ENCODE measurements at regions not wholly inside any gene's neighbourhood (a gene's known extent, or its start where the extent isn't known, plus 50 kb on each side); places are given as distances from the start of the nearest gene placed in this dataset.

GRCh38 chr3:168747697-168748096 is 652.0 kb upstream of the GOLIM4 start:
- no peak overlapping the region for H3K4me3 ChIP-seq (ENCODE audit: low read depth, low read length)

GRCh38 chr3:168738527-168739325 is 643.0 kb upstream of the GOLIM4 start:
- TF ChIP-seq CTCF (IDR thresholded peaks at IDR 0.05; ENCODE audit: insufficient read depth, low read depth, low read length): no peak
- no peak for DNase-seq (ENCODE audit: low read depth)
- H3K4me3 ChIP-seq (ENCODE audit: low read depth, low read length): no peak overlapping the region

More at GRCh38 chr3:168747697-168748096, 652.0 kb upstream of the GOLIM4 start:
- DNase-seq (ENCODE audit: low read depth): no peak
- no peak for TF ChIP-seq CTCF (IDR thresholded peaks at IDR 0.05; ENCODE audit: insufficient read depth, low read depth, low read length)

- TF ChIP-seq CTCF (IDR thresholded peaks at IDR 0.05; ENCODE audit: insufficient read depth, low read depth, low read length): no peak
- no peak overlapping the region for H3K4me3 ChIP-seq (ENCODE audit: low read depth, low read length)
- DNase-seq (ENCODE audit: low read depth): no peak
Measured at GRCh38 chr3:168736202-168736601, 640.5 kb upstream of the GOLIM4 start.

- H3K4me3 ChIP-seq (ENCODE audit: low read depth, low read length): no peak overlapping the region
- TF ChIP-seq CTCF (IDR thresholded peaks at IDR 0.05; ENCODE audit: insufficient read depth, low read depth, low read length): no peak
- DNase-seq (ENCODE audit: low read depth): no peak
Measured at GRCh38 chr3:168730073-168730472, 634.3 kb upstream of the GOLIM4 start.

GRCh38 chr3:168722091-168722490 is 626.4 kb upstream of the GOLIM4 start:
- H3K4me3 ChIP-seq (ENCODE audit: low read depth, low read length): no peak overlapping the region
- DNase-seq (ENCODE audit: low read depth): no peak
- no peak for TF ChIP-seq CTCF (IDR thresholded peaks at IDR 0.05; ENCODE audit: insufficient read depth, low read depth, low read length)

- no peak overlapping the region for H3K4me3 ChIP-seq (ENCODE audit: low read depth, low read length)
- TF ChIP-seq CTCF (IDR thresholded peaks at IDR 0.05; ENCODE audit: insufficient read depth, low read depth, low read length): no peak
- no peak for DNase-seq (ENCODE audit: low read depth)
Measured at GRCh38 chr3:168714609-168715240, 619.0 kb upstream of the GOLIM4 start.

All from fibroblast of villous mesenchyme (primary cell).